Renal cortical epithelial cell (primary cell): ENCODE measurements at regions not wholly inside any gene's neighbourhood (a gene's known extent, or its start where the extent isn't known, plus 50 kb on each side); places are given as distances from the start of the nearest gene placed in this dataset.

Source experiments
- DNase-seq: peaks from one replicate; pipeline ENCODE4 v3.0.0-alpha.2; 2011; ENCODE audit warnings: low read depth

DNA sequence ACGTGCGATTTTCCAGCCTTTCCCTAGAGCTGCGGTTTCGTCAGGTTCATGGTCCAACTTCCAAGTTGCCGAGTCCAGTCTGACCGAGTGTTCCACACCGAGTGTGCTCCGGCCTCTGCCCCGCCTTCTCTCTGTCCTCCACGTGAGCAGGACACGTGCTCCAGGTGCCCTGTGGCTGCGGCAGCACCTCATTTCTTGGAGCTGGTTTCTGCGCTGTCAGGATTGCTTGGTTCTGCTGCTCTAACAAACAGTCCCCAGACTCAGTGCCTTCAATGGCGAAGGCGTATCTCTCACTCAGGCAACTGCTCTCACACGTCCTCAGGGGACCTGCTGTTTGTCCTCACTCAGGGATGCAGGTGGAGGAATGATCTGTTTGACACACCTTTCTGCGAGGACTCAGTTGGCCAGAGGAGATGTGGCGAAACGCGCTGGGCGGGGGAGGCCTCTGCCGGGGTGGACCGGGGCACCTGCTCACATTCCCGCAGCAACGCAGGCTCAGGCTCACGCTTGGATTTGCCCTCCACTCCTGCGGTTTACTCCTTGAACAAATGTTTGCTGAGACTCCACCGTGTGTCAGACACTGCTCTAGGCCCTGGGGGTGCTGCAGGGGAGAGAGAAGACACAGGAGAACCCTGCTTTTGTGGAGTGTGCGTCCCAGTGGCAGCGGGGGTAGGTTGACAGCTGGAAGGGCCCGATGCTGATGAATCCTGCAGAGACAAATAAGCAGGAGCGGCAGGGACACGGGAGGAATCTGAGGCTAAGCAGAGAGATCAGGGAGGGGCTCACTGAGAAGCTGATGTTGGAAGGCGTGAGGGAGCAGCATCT, 63.4 kb upstream of the FBRSL1 start:
- no peak for DNase-seq

DNA sequence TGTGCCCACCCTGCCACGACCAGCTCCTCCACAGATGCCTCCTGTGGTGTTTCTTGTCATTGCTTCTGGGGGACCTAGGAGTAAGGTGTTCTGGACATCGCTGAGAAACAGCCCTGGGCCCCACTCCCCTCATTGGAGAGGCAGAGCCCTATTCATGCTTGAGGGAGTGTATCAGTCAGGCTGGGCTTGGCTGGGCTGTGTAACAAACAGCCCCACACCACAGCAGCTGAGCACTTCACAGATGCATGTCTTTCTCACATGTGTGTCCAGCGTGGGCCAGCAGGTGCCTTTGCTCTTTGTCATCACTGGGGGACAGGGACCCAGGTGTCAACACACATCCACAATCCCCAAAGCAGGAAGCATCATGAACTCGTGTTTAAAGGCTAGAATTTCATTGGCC, 65.1 kb upstream of the FBRSL1 start:
- no peak for DNase-seq

DNA sequence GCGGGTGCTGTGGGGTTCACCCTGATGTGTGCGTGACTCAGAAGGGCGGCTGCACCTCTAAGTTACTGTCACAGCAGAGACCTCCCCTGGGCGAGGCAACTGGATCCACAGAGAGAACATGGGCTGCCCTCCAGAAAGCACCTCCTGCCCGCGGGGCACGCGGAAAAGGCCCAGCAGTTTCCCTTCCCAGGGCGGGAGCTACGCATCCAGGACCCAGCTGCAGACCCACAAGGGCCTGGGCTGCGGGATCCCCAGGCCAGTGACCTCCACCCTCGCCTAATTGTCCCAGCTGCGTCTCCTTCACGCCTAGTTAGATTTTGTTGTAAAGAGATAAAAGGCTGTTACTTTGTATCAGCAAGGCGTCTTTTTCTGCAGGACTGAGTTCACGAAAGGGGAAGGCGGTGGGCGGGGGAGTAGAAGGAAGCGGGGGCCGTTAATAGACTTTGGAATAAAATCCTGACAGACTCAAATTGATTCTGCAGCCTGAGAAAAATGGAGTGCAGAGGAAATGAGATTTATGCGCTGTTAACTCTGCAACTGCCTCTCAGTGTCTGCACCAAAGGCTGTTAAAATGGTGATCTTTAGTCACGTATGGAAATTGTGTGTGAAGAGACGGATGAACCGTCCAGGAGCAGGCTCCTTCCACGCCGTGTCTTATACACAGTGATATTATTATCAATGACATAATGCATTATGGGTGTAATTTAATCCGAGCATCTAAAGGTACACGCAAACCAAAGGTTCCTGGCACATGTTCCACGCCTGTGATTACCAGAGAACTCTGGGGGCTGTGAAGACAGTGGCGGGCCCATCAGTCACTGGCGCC, 65.9 kb upstream of the FBRSL1 start:
- DNase-seq = no peak

DNA sequence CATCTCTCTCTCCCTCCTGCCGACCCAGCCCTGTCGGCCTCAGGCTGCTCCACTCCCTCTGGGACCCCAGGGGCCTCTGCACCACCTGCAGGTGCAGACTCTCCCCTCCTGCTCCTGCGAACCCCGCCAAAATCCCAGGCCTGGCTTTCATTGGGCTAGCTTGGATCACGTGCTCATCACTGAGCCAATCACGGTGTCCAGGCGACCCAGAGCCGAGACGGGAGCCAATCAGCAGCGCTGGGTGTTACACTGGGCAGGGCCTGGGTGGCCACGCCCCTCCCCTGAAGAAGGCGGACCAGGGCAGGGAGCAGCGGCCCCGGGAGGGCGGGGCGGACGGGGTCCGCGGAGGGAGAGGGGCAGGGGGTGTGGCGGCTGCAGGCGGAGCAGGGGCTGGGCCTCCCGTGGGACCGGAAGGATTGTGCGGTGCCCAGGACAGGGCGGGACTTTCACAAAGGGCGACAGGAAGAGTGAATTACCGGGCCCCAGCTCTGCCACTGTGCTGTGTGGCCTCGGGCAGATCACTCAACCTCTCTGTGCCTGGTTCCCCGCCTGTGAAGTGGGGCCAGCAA, 66.6 kb upstream of the FBRSL1 start:
- no peak for DNase-seq

DNA sequence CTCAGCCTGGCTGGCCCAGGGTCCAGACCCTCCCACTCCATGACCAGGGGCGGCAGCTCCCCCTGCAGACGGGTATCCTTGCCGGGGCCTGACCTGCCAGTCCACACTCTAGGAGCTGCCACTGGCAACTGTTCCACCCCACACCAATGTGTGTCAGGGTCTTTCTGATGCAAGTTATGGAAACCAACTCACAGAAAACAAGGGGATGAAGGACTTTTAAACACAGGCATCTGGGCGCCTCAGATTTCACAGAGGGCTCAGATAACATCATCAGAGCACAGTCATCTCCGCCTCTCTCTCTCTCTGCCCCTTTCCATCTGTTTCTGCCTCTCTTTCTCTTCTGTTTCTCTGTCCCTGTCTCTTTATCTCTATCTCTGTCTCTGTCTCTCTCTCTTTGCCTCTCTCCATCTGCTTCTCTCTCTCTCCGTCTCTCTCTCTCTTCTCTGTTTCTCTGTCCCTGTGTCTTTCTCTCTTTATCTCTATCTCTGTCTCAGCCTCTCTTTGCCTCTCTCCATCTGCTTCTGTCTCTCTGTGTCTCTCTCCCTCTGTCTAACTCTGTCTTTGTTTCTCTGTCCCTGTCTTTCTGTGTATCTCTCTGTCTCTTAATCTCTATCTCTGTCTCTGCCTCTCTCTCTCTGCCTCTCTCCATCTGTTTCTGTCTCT, 67.4 kb upstream of the FBRSL1 start:
- no peak for DNase-seq

DNA sequence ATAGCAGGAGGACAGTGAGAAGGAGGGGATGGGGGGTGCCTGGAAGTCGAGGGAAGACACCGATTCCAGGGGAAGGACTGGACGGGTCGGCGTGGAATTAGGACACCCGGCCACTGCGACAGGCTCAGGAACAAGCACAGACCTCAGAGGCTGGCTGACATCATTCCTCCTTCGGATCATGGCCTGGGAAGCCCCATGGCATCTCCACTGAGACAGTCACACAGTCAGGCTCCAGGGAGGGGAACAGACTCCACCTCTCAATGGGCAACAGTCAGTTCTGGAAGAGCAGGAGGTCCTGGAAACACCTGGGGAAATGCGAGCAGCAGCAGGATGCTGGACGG, 67.9 kb upstream of the FBRSL1 start:
- no peak for DNase-seq

DNA sequence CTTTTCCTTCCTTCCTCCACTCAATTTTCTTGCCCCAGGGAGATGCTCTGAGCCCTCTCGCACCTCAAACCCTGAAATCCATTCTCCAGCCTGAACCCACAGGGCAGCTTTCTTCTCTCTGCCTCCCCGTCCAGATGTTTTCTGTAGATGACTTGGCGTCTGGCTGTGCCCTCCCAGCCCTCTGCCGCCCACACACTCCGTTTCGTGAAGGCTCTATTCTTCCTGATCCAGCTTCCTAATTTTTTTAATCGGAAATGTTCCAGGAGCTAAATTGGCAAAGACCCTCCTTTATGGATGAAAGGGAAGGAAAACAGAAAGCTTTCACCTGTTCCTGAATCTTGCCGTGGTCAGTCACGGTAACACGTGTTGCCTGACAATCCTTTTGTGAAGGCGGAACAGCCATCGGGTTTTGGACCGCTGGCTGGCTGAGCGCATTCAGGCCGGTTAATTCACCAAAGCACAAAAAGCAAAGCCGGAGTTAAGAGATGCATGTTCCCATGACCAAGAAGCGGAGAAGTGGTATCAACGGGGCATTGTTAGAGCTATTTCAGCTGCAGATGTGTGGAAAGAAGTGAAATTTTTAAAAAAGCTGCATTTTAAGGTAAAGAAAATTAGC, 70.2 kb upstream of the FBRSL1 start:
- DNase-seq = no peak

DNA sequence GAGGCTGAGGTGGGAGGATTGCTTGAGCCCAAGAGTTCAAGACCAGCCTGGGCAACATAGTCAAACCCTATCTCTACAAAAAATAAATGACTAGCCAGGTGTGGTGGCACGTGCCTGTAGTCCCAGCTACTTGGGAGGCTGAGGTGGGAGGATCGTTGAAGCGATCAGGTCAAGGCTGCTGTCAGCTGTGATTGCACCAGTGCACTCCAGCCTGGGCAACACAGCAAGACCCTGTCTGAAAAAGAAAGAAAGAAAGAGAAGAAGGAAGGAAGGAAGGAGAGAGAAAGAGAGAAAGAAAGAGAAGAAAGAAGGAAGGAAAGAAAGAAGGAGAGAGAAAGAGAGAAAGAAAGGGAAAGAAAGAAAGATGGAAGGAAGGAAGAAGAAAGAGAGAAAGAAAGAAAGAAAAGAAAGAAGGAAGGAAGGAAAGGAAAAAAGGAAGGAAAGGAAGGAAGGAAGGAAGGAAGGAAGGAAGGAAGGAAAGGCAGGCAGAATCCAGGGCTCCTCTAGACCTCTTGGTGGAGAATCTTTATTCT, 71.5 kb upstream of the FBRSL1 start:
- no peak for DNase-seq

DNA sequence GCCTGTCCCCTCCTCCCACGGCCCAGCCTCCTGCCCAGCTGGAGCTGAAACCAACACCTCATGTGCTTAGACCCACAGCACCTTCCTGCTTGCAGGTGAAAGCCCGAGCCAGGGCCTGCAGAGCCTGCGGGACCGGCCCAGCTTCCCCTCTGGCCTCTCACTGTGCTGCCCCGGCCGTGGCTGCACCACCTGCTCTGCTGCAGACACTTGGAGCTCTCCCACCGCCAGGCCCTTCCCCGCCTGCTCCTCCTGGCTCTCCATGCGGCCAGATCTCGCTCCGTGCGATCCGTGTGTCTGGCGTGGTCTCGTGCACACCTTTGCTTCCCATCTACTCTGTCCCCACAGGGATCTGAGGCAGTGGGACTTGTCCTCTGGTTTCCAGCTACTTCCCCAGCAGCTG, 72.2 kb upstream of the FBRSL1 start:
- no peak for DNase-seq

DNA sequence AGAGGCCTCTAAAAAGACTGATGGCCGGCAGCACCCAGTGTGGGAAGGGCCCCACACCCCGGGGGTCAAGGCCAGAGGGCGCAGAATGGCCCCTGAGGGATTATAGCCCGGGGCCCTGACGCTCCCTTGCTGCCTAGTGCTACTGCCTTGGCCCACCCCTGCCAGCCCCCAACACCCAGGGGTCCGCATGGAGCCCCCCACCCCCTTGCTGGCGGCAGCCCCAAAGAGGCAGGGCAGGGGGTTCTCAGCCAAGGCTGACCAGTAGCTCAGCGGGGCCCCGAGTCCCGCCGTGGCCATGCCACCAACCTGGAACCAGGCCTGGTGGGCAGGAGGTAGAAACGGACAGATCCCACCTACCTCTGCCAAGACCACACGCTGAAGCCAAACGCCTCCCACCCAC, 73.1 kb upstream of the FBRSL1 start:
- DNase-seq = no peak

DNA sequence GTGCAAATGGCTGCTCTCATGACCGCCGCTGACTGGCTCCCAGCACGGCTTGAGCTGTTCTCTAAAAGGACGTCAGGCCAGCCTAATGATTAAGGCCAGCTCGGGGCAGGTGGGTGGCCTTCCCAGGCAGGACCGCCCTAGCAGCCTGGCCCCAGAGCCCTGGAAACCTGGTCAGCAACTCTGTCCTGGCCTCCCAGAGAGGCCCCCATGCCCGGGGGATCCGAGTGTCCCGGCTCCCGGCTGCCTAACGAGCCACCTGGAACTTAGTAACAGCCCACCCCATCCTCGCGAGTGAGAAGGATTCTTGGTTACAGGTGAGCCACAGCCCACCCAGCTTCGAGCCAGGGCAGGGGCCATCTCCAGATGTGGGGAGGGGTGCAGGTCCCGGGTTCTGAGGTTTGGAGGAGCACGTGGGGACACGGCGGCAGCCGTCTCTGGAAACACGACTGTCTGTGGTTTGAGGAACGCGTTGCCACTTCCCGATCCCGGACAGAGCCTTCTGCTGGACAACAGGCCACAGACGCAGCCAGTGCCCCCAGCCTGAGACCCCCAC, 73.8 kb upstream of the FBRSL1 start:
- DNase-seq = no peak

DNA sequence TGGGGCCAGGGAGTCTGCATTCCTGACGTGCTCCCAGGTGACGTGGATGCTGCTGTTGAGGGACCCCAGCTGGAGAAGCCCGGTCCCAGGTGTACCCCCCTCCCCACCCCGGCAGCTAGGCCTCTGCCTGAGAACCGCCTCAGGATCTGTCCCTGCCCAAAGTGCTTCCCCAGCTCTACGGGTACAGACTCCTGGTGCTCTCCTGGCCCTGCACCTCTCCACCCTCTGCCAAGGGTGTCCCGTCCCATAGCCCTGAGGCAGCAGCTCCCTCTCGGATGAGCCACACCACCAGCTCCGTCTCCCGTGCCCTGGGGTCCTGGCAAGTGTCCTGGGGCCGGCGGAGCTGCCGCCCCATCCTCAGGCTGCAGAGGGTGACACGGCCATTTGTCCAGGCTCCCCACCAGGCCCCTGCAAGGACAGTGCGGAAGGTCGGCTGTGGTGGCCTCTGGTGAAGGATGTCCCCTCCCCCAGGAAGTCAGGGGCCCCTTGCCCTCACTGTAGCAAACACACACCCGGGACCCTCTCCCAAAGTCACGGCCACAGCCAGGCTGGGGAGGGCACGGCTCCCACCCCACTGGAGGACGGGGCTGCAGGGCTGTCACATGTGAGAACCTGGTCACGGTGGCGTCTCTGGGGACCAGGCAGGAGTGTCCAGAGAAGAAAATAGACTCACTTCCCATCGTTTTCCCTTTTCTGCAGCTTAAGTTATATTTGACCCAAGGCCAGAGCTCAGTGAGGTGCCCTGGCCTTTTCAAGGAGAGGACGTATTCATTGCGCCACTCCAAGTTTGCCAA, 74.4 kb upstream of the FBRSL1 start:
- no peak for DNase-seq

DNA sequence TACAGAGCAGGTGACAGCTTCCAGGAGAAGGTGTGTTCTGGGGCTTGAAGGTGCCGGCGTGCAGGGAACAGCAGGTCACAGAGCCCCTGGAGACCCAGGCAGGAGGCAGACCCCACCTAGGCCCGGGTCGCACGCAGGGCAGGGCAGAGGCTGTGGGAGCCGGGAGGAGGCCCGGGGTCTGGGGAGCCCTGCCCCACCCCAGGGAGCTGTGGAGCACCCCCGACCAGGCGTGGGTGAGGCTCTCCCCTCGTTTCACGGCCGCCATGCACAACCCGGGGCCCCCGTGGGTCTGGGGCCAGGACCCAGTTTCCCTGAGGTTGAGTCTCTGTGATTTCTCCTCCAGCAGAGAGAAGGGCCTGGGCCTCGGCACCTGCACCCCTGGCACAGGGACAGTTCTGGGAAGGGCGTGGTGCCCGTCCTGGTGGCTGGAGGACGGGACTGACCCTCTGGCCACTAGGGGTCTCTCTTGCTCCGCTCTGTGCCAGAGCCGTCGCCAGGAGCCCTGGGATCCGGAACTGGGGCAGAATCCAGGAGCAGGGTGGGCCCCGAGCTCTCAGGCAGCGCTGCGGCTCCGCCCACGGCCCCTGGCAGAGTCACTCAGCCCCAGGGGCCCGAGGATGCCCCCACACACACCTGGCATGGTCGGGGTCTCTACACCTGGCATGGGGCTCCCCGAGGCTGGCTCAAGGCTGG, 75.2 kb upstream of the FBRSL1 start:
- DNase-seq = peak; percentile 35

DNA sequence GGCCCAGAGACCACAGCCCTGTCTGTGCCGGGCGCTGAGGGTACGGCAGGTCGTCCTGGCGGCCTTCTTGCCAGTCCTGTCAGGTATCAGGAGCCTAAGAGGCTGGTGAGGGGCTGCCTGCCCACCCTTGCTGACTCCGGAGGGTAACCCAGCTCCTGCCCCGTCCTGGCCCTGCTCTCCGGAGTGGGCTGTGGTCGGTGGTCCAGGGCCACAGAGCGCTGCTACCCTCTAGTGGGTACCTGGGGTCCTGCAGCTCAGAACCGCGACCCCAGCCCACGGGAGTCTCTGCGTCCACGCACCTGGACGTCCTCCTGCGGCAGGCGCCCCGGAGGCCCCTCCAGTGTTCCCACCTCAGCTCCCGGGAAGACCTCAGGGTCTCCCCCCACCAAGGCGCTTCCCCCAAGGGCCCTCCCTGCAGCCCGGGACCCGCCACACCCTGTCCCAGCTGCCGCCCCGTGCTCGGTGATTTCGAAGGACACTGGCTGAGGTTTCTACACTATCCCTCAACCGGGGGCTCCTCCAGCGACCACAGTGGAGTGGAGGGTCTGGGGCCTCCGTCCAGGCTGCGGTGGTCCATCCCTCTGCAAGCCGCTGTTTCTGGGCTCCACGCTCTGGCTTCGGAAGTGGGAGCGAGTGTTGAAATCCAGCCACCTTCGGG, 75.9 kb upstream of the FBRSL1 start:
- no peak for DNase-seq

DNA sequence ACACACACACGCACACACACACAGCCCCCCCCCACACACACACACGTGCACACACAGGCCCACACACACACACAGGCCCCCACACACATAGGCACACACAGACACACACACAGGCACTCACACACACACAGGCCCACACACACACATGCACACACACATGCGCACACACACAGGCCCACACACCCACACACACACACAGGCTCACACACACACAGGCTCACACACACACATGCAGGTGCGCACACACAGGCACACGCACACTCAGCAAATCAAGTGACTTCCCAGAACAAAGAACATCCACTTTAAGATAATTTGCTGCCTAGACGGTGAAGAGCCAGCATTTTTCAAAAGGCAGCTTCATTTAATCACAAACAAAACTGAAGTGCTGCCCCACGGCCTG, 78.5 kb upstream of the FBRSL1 start:
- DNase-seq = no peak

DNA sequence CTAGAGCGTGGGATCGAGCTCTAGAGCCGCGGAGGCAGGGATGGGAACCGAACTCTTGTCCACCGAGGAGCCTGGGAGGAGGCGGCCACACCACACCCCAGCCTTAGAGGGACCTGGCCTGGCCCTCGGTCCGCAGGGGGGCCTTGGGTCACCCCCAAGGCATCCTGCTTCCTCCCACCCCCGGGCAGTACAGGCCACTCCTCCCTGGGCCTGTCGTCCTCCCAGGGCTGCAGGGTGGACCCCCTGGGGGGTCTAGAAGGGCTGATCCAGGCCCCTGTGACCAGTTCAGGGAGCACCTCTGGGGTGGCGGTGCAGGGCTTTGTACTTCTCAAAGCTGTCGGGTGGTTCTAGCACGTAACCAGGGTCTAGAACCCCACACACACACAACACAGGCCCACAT, 79.1 kb upstream of the FBRSL1 start:
- no peak for DNase-seq

DNA sequence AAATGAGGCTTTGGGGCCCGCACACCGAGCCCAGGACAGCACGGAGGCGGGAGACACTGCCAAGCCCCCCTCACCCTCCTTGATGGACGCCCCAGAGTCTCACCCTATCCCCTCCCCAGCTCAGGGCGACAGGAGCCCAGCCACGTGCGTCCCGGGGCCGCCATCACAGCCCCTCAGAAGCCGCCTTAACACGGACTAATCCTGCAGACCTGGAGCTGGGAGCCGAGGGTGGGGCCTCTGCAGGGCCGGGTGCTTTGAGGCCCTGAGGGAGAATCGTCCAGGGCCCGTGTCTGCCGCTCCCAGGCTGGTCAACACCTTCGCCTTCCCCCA, 79.7 kb upstream of the FBRSL1 start:
- no peak for DNase-seq

DNA sequence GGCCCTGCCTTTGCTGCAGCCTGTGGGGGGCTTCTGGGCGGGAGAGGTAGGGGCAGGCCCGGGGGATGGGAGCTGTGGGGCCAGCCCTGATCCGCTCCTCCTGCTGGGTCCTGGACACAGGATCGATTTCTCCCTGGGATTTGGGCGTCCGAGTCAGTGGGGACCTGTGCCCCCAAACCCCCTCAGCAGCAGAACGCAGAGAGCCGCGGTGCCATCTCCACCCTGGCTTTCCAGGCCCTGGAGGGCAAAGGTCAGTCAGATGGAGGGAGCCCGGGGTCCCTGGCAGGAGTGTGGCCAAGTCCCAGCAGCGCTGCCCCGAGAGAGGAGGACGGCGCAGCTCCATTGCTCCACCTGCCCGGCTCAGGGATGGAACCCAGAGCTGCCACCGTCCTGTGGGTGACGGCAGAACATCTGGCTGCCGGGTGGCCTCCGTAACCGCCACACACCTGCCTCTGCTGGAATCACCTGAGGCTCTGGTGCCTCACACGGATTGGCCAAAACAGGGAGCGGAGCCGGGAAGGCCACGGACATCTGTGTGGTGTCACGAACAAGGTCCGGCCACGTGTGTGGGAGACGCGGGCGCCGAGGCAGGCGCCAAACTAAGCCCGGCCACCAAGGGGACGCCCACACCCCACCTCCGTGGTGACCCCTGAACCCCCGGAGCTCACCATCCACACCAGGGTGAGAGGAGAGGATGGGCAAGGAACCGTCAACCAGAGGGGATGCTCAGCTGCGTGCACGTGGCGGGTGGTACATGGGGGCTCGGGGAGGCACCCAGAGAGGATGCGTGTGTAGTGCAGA, 80.3 kb upstream of the FBRSL1 start:
- no peak for DNase-seq
